HAP-1 (cell line): ENCODE measurements at regions not wholly inside any gene's neighbourhood (a gene's known extent, or its start where the extent isn't known, plus 50 kb on each side); places are given as distances from the start of the nearest gene placed in this dataset.
A peak's percentile ranks its signal among the peaks of the same experiment; 100 is the strongest.

Experiments
- DNase-seq, 2 experiments: peaks; one replicate each; pipeline ENCODE4 v3.0.0-alpha.2; 2016 to 2020; ENCODE audit warnings: low spot score in 2 of 2
- H3K27me3 ChIP-seq: fragments of 250-450 bp; sonication (Bioruptor Pico); 2 replicates; pipeline ENCODE4 v1.5.1; 2020; ENCODE audit warnings: low read depth, mild to moderate bottlenecking, moderate library complexity
- H3K36me3 ChIP-seq: fragments of 250-450 bp; sonication (Bioruptor Pico); replicated peaks from 2 replicates; pipeline ENCODE4 v1.5.1; 2020; ENCODE audit warnings: mild to moderate bottlenecking
- H3K4me1 ChIP-seq: fragments of 250-450 bp; sonication (Bioruptor Pico); 2 replicates; pipeline ENCODE4 v1.5.1; 2020; ENCODE audit warnings: mild to moderate bottlenecking
- H3K4me3 ChIP-seq: fragments of 250-450 bp; sonication (Bioruptor Pico); 2 replicates; pipeline ENCODE4 v1.5.1; 2020; ENCODE audit warnings: mild to moderate bottlenecking, moderate library complexity
- H3K9me3 ChIP-seq: fragments of 250-450 bp; sonication (Bioruptor Pico); 2 replicates; pipeline ENCODE4 v1.5.1; 2020; ENCODE audit warnings: mild to moderate bottlenecking, moderate library complexity
- in situ Hi-C: fragments of 300-500 bp; cut with MboI; formaldehyde crosslinking; loops from 3 replicates; pipeline ENCODE4 v1.14.3; 2020; ENCODE audit warnings: low sequenced_read_pairs, inconsistent platforms, mixed read lengths

DNA sequence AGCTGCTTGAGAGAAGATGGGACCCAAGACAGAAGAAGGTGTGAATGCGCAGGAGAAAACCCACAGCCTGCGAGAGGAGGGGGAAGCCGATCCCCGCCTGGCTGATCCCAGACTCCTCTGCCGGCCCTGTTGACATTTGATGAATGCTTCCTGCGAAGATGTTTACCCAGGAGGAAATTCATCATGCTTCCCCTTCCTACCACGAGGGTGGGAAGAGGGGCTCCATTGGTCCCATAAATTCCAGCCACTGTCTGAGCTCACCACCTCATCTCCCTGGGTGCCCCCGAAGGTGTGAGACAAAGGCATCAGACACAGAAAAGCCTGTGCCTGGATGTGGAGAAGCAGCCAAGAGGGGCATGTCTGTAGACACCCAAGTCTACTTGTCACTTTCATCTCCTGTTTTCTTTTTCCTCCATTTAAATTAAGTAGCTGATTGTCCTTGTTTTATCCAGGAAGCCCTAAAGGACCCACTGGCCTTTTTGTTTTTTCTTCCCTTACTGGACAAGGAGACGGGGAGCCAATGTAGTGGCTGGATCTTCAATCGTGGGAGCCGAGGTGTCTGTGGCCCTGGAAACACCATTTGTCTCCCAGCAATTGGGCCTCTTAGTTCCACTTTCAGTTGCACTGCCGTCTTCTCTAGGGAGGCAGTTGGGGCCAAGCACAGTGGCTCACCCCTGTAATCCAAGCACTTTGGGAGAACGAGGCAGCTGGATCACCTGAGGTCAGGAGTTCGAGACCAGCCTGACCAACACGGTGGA lies 95.3 kb upstream of the HES1 start:
- no peak for DNase-seq
- in situ Hi-C loops = no loop called here
- Histone ChIP-seq H3K27me3 (no peaks in the 10 kb centered on the region), H3K4me3 (no peak overlapping the region), H3K9me3 (no peaks in the 10 kb centered on the region), H3K4me1 (no peaks in the 10 kb centered on the region), H3K36me3 (no peaks in the 10 kb centered on the region)

DNA sequence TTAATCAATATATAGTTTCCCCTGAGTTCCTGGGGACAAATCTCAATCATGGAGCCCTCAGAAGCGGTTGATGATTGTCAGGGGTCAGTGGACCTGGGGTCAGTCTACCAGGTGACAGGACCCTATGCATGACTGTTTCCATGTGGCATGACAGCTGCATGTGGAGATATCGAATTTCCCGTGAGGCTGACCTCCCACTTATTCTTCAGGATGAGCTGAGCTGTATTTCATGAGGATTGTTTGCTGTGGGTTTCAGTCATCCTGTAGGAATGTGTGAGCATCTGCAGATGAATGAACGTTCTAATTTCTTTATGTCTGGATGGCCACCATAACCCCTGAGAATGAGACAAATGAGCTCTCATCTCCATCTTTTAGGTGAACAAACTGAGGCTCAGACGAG lies 93.0 kb upstream of the HES1 start:
- in situ Hi-C loops = no loop called here
- Histone ChIP-seq H3K27me3 (no peaks in the 10 kb centered on the region), H3K36me3 (no peaks in the 10 kb centered on the region), H3K4me1 (no peaks in the 10 kb centered on the region), H3K9me3 (no peaks in the 10 kb centered on the region), H3K4me3 (no peak overlapping the region)
- DNase-seq = no peak

DNA sequence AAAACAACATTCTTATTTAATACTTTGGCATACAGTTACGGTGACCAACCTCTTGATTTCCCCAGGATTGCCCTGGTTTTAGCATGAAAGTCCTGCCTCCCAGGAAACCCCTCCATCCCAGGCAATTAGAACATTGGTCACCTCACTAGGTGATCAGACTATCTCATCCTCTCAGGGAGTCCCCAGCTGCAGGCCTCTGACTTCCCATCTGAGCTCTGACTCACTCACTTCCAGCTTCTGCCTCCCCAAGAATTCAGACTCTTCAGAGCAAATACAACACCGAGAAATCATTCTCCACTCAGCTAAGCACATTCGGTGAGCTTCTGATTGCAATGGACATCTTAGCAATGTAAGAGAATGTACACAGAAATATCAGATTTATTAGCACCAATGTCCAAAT lies 92.4 kb upstream of the HES1 start:
- no peaks in the 10 kb centered on the region for H3K9me3 ChIP-seq
- no peak for DNase-seq
- no peak overlapping the region for H3K4me3 ChIP-seq
- H3K4me1 ChIP-seq = no peaks in the 10 kb centered on the region
- no peaks in the 10 kb centered on the region for H3K36me3 ChIP-seq
- no peaks in the 10 kb centered on the region for H3K27me3 ChIP-seq
- in situ Hi-C loops = no loop called here

DNA sequence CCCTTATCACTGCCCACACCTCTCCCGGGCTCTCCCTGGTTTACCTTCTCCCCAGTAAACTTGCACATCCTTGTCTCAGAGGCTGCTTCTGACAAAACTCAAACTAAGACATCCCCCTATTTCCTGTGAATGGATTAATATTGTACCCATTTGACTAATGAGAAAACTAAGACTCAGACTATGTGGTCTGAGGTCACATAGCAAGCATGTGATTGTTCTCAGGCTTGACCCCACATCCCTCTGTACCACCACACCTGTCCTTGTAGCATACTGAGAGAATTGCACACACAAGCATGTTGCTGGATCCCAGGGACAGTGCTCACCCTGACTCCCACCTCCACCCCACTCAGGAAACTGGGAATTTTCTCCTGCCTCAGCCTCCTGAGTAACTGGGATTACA lies 90.7 kb upstream of the HES1 start:
- no peaks in the 10 kb centered on the region for H3K36me3 ChIP-seq
- peaks cover 1% of the 10 kb centered on the region for H3K9me3 ChIP-seq
- H3K27me3 ChIP-seq = no peaks in the 10 kb centered on the region
- peaks cover 15% of the 10 kb centered on the region for H3K4me1 ChIP-seq
- in situ Hi-C loops = no loop called here
- H3K4me3 ChIP-seq = no peak overlapping the region
- DNase-seq = no peak

DNA sequence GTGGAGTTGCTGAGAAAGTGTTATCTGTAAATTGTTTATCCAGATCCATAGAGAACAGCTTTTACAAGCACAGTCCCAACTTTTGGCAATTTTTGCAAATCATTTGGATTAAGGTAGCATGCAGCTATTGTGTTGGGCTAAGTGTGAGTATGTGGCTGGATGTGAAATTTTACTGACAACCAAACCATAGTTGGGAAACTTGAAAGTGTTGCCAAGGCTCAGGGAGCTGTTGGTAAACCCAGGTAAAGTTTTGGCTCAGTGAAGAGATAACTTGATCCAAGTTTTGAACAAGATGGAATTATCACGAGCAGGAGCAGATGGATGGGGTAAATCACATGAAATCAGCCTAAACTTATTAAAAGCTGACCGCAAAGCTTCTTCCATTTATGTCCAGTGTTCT lies 90.0 kb upstream of the HES1 start:
- Histone ChIP-seq H3K4me1 (peaks cover 15% of the 10 kb centered on the region), H3K9me3 (peaks cover 7% of the 10 kb centered on the region), H3K27me3 (no peaks in the 10 kb centered on the region), H3K4me3 (no peak overlapping the region), H3K36me3 (no peaks in the 10 kb centered on the region)
- in situ Hi-C loops = no loop called here
- DNase-seq = no peak

DNA sequence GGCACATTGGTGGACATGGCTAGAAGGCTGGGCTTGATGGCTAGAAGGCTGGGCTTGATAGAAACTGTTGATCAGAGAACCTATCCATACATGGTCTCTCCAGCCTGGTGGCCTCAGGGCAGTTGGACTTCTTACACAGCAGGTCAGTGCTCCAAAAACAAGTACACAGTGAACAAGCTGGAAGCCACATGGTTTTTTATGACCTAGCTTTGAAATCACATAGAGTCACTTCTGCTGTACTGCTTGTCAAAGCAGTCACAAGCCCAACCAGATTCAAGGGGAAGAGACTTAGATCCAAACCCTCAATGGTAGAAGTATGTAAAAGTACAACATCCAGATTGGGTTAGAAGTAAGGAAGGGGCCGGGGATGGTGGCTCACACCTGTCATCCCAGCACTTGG lies 89.4 kb upstream of the HES1 start:
- no peak for DNase-seq
- in situ Hi-C loops = no loop called here
- peaks cover 15% of the 10 kb centered on the region for H3K4me1 ChIP-seq
- H3K27me3 ChIP-seq = no peaks in the 10 kb centered on the region
- H3K9me3 ChIP-seq = peaks cover 14% of the 10 kb centered on the region
- H3K4me3 ChIP-seq = no peak overlapping the region
- H3K36me3 ChIP-seq = no peaks in the 10 kb centered on the region

DNA sequence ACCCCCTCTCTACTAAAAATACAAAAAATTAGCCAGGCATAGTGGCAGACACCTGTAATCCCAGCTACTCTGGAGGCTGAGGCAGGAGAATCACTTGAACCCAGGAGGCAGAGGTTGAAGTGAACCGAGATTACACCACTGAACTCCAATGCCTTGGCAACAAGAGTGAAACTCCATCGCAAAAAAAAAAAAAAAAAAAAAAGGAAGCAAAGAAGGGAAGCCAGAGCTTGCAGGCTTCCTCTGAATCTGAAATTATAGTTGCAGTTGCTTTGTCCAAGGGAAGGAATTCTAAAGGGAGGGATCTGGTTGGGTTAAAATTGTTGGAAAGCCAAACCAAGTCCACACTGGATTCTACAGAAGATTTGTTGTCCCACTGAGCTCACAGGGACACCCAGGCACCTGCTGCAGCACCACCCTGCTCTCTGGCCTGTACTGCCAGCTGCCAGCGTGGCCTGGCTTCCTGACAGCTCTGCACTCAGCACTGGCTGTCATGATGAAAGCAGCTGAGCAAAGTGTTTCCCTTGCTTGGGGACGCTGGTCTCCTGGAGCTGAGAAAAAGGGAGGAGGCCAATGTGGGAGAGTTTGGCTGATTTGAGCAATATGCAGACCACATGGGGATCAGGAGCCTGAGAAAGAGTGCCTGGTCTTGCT lies 88.8 kb upstream of the HES1 start:
- Histone ChIP-seq H3K36me3 (no peaks in the 10 kb centered on the region), H3K27me3 (no peaks in the 10 kb centered on the region), H3K4me3 (no peak overlapping the region), H3K9me3 (peaks cover 14% of the 10 kb centered on the region), H3K4me1 (peaks cover 15% of the 10 kb centered on the region)
- in situ Hi-C loops = no loop called here
- DNase-seq = no peak

DNA sequence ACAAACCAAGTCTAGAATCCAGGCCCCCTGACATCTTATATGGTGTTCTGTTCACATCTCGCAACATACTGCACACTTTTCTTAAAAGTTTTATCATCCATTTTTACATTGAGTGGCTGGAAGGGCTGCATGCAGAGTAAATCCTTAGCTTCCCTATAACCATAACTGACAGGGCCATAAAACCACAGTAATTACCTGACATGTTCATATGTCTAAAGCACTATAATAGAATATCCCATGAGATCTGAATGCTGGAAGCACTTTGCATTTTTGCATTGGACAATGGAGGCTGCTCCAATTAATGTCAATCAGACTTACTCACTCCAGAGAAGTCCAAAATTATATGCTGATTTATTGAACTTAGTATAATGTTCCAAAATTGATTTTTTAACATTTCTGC lies 86.6 kb upstream of the HES1 start:
- Histone ChIP-seq H3K9me3 (peaks cover 14% of the 10 kb centered on the region), H3K27me3 (no peaks in the 10 kb centered on the region), H3K4me3 (no peak overlapping the region), H3K4me1 (peaks cover 15% of the 10 kb centered on the region), H3K36me3 (no peaks in the 10 kb centered on the region)
- peak; percentile 32 to 87 for DNase-seq
- in situ Hi-C loops = no loop called here

DNA sequence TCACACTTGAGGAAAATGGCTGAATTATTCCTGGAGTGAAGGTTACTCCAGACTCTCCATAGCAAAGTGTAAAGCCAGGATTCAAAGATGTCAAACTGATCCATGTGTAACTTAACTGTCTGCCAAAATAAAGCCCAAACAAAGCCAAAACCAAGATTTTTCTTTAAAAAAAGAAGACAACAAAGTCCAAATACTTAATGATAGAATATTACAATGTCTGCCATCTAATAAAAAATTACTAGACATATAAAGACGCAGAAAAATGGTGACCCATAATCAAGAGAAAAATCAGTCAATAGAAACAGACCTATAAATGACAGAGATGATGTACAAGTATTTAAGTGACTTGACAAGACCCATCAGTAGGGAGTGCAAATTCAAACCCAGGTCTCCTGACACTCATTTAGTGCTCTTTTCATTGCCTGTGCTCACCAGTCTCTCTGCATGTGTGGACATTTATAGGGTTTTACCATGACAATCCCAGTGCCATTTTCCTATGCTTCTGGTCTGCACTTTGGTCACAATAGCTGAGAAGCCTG lies 85.1 kb upstream of the HES1 start:
- H3K4me3 ChIP-seq = no peak overlapping the region
- H3K36me3 ChIP-seq = no peaks in the 10 kb centered on the region
- in situ Hi-C loops = no loop called here
- peaks cover 24% of the 10 kb centered on the region for H3K4me1 ChIP-seq
- peaks cover 14% of the 10 kb centered on the region for H3K9me3 ChIP-seq
- H3K27me3 ChIP-seq = no peaks in the 10 kb centered on the region
- no peak for DNase-seq

DNA sequence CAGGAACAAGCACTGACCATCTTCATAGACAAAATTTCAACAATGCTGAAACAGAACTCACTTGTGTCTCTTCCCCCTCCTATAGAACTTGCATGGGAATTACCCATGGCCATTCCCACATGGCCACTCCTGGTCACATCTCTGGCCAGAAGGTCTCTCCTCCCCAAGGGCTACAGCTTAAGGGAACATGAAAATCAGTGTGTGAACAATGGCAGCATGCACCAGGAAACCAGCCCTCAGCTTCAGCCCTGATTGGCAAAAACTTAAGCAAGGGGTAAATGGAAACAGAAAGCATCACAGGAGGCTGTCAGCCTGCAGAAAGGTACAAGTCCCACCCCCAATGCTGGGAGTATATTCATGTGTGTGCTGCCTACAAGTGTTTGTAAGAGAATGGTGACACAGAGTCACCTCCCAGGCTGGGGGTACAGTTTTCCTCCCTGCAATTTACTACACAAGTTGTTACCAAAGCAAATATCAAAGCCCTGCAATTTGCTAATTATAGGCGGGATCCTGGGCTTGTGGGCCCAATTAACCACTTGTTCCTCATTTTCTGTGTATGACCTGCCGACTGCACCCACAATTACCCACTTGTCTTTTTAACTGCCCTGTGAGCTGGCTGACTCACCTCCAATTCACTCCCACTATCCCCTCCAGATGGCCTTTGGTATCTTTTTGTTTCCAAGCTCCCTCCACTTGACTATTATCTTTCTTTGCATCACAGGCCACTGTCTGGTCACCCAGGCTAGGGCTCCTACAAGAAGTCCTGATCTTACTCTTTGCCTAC lies 84.4 kb upstream of the HES1 start:
- no peak overlapping the region for H3K4me3 ChIP-seq
- no peak for DNase-seq
- H3K4me1 ChIP-seq = peaks cover 24% of the 10 kb centered on the region
- H3K36me3 ChIP-seq = no peaks in the 10 kb centered on the region
- no peaks in the 10 kb centered on the region for H3K27me3 ChIP-seq
- in situ Hi-C loops = no loop called here
- peaks cover 14% of the 10 kb centered on the region for H3K9me3 ChIP-seq

DNA sequence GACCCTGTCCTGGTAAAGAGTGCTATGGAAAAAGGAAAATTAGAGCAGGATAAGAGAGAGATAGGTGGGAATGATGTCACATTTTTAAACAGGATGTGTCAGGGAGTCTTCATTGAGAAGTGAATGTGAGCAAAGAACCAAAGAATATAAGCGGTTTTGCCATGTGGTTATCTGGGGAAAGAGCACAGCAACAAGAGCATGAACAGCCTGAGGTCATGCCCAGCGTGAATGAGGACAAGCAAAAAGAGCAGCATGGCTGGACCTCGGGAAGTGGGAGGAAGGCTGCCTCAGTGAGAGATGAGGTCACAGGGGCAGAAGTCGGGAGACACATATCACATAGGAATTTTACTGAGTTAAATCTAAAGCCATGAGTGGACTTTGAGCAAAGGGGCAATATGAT lies 82.8 kb upstream of the HES1 start:
- Histone ChIP-seq H3K27me3 (no peaks in the 10 kb centered on the region), H3K4me1 (peaks cover 31% of the 10 kb centered on the region), H3K9me3 (peaks cover 14% of the 10 kb centered on the region), H3K36me3 (no peaks in the 10 kb centered on the region), H3K4me3 (no peak overlapping the region)
- in situ Hi-C loops = no loop called here
- DNase-seq = no peak

DNA sequence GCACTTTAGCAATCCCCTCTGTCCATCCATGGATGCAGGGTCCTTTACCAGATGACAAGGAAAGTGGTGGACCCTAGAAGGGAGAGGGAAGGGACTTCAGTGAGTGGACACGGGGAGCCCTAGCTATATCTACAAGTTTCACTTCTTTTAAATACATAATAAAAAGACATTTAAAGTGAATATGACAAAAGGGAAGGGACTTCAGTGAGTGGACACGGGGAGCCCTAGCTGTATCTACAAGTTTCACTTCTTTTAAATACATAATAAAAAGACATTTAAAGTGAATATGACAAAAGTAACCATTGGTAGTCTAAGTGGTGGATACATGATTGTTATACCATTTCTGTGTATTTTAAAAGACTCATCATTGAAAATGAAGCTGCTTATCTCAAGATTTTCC lies 81.9 kb upstream of the HES1 start:
- Histone ChIP-seq H3K36me3 (no peaks in the 10 kb centered on the region), H3K4me1 (peaks cover 32% of the 10 kb centered on the region), H3K27me3 (no peaks in the 10 kb centered on the region), H3K4me3 (no peak overlapping the region), H3K9me3 (peaks cover 14% of the 10 kb centered on the region)
- in situ Hi-C loops = no loop called here
- no peak for DNase-seq

DNA sequence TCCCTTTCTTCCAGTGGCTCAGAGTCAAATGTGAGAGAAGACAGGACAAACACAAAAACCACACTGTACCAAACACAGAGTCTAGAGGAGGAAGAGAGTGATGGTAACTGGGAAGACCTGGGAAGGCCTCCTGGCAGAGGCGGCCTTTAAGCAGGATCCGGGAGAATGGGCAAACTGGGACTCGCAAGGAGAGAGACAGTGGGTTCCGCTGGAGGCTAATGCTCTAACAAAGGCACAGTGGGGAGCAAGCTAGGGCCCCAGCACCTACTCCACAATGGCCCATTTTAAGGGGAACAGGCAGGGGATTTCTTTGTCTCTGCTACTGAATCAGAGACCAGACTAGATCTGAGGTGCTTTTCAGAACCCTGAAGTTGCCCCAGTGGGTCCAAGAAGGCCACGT lies 81.4 kb upstream of the HES1 start:
- in situ Hi-C loops = no loop called here
- H3K4me3 ChIP-seq = no peak overlapping the region
- DNase-seq = no peak
- H3K36me3 ChIP-seq = no peaks in the 10 kb centered on the region
- H3K4me1 ChIP-seq = peaks cover 32% of the 10 kb centered on the region
- H3K9me3 ChIP-seq = peaks cover 14% of the 10 kb centered on the region
- H3K27me3 ChIP-seq = no peaks in the 10 kb centered on the region

DNA sequence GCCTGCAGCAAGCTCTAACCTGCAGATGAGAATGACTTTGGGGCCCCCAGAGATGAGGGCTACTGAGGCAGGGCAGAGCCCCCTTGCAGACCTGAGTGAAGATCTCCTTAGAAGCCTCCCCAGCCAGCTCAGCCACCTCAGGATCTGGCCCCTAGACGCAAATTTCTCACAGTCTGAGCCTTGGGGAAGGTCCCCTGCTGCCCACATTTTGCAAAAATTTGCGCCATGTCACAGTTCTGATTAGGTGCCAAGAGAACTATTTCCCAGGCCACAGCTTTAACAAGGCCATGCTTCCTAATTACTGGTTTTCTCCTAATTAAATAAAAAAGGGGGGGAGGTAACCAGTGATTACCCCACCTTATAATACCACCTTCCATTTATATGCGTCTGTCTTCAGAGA lies 81.0 kb upstream of the HES1 start:
- peaks cover 28% of the 10 kb centered on the region for H3K4me1 ChIP-seq
- no peak for DNase-seq
- in situ Hi-C loops = no loop called here
- H3K9me3 ChIP-seq = peaks cover 14% of the 10 kb centered on the region
- H3K36me3 ChIP-seq = no peaks in the 10 kb centered on the region
- H3K27me3 ChIP-seq = no peaks in the 10 kb centered on the region
- H3K4me3 ChIP-seq = no peak overlapping the region
